Stimulated activated effector memory CD8-positive, alpha-beta T cell treated with anti-CD3 and anti-CD28 coated beads, Interleukin-12 subunit alpha, Interleukin-12 subunit beta, amount 100 ng/mL, for 72 hours (primary cell): ENCODE measurements at regions not wholly inside any gene's neighbourhood (a gene's known extent, or its start where the extent isn't known, plus 50 kb on each side); places are given as distances from the start of the nearest gene placed in this dataset.
"Not testable (repeated sequence)": the region's sequence is repeated elsewhere in the genome, so short reads cannot be mapped to it uniquely, and the experiment has no call there.

Experiments used
- ATAC-seq: fragments of 150-1000 bp; cut with Tn5 transposase; 2 replicates; pipeline ENCODE4 v1.10.0; 2021
- DNase-seq, 2 donors: peaks; one replicate each; pipeline ENCODE4 v3.0.0; 2021 to 2022; ENCODE audit warnings: low spot score in 2 of 2
- H3K27ac Mint-ChIP-seq: one replicate; pipeline ENCODE4 v1.8.0; 2022; ENCODE audit warnings: mild to moderate bottlenecking, mixed read lengths
- H3K36me3 Mint-ChIP-seq: one replicate; pipeline ENCODE4 v1.8.0; 2022; ENCODE audit warnings: mild to moderate bottlenecking, mixed read lengths
- H3K4me1 Mint-ChIP-seq: one replicate; pipeline ENCODE4 v1.8.0; 2022; ENCODE audit warnings: mixed read lengths
- H3K4me3 Mint-ChIP-seq: one replicate; pipeline ENCODE4 v1.8.0; 2022; ENCODE audit warnings: mild to moderate bottlenecking, mixed read lengths
- H3K9me3 Mint-ChIP-seq: one replicate; pipeline ENCODE4 v1.8.0; 2022; ENCODE audit warnings: mixed read lengths

GRCh38 chr6:128601060-128601459 lies 80.7 kb upstream of the PTPRK start:
- H3K36me3 Mint-ChIP-seq = no peaks in the 10 kb centered on the region
- peaks cover 2% of the 10 kb centered on the region for H3K9me3 Mint-ChIP-seq
- no peak overlapping the region for H3K27ac Mint-ChIP-seq
- no peak for DNase-seq
- no peak overlapping the region for H3K4me3 Mint-ChIP-seq
- ATAC-seq = no peak
- H3K4me1 Mint-ChIP-seq = no peaks in the 10 kb centered on the region

GRCh38 chr6:128600397-128600951 lies 80.1 kb upstream of the PTPRK start:
- no peaks in the 10 kb centered on the region for H3K4me1 Mint-ChIP-seq
- H3K27ac Mint-ChIP-seq = no peak overlapping the region
- no peaks in the 10 kb centered on the region for H3K36me3 Mint-ChIP-seq
- no peak overlapping the region for H3K4me3 Mint-ChIP-seq
- no peak for ATAC-seq
- H3K9me3 Mint-ChIP-seq = peaks cover 2% of the 10 kb centered on the region
- no peak for DNase-seq

DNA sequence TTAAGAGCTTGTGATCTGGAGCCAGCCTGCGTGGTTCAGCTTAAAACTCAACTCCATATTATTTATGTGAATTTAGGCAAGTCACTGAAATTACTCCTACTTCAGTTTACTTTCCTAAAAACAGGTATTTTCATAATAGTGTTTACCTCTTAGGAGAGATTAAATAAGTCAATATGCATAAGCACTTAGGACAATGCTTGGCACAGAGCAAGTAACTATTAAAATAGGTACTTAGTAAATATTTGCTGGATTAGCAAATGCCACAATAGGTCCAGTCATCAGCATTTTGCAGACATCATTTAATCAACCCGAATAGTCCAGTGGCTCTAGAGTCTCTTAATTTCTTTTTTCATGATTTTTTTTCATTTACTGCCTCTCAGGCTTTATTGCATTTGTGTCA lies 78.6 kb upstream of the PTPRK start:
- Mint-ChIP-seq H3K27ac (no peak overlapping the region), H3K36me3 (no peaks in the 10 kb centered on the region), H3K4me1 (no peaks in the 10 kb centered on the region), H3K9me3 (peaks cover under 1% of the 10 kb centered on the region), H3K4me3 (no peak overlapping the region)
- DNase-seq = no peak
- no peak for ATAC-seq

DNA sequence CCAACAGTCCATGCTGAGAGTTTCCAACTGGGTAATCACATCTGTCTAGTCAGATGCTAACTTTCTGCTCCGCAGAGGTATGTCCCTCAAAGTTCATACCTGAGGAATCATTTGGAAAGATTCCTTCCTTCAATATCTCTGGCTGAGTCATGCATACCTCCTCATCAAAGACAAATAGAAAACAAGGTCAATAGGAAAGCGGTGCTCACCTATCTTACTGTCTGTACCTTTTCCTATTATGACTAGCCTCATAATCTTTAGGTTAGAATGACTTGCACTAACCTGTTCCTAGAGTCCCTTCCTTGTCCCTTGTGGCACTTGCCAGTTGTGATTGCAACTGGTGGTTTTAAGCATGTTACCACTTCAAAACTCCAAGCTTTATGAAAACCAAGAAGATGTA lies 78.2 kb upstream of the PTPRK start:
- H3K36me3 Mint-ChIP-seq = no peaks in the 10 kb centered on the region
- no peak overlapping the region for H3K4me3 Mint-ChIP-seq
- DNase-seq (no peak), ATAC-seq (peak; percentile 53)
- no peak overlapping the region for H3K27ac Mint-ChIP-seq
- no peaks in the 10 kb centered on the region for H3K4me1 Mint-ChIP-seq
- no peaks in the 10 kb centered on the region for H3K9me3 Mint-ChIP-seq

DNA sequence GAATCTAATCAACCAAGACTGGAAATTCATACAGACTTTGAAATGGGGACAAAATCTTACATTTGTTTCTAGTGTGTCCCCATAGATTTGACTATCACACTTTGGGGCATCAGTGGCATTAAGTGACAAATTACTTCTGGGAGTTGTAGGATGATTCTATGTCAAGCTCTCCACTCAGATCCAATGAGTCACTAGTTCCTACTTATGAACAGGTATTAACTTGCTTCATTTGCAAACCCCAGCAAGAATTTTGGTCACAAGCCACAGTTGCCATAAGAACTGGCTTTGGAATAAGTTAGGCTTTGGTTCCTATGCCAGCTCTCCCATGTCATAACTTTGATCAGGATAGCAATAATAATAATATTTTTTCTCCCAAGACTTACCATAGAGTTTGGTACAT lies 77.6 kb upstream of the PTPRK start:
- H3K4me1 Mint-ChIP-seq = no peaks in the 10 kb centered on the region

GRCh38 chr6:128597004-128597403 lies 76.6 kb upstream of the PTPRK start:
- Mint-ChIP-seq H3K36me3 (no peaks in the 10 kb centered on the region), H3K4me3 (no peak overlapping the region), H3K4me1 (no peaks in the 10 kb centered on the region), H3K9me3 (no peaks in the 10 kb centered on the region), H3K27ac (no peak overlapping the region)
- DNase-seq = no peak
- ATAC-seq = no peak

More for the DNA sequence above, 77.6 kb upstream of the PTPRK start:
- Mint-ChIP-seq H3K36me3 (no peaks in the 10 kb centered on the region), H3K4me3 (no peak overlapping the region), H3K27ac (no peak overlapping the region), H3K9me3 (no peaks in the 10 kb centered on the region)
- ATAC-seq (no peak), DNase-seq (no peak)

GRCh38 chr6:128595544-128595943 lies 75.1 kb upstream of the PTPRK start:
- Mint-ChIP-seq H3K27ac (no peak overlapping the region), H3K4me1 (no peaks in the 10 kb centered on the region), H3K4me3 (no peak overlapping the region), H3K36me3 (no peaks in the 10 kb centered on the region), H3K9me3 (no peaks in the 10 kb centered on the region)
- ATAC-seq (no peak), DNase-seq (no peak)

- ATAC-seq = peak; percentile 51
- no peaks in the 10 kb centered on the region for H3K4me1 Mint-ChIP-seq
- no peak overlapping the region for H3K4me3 Mint-ChIP-seq
- H3K36me3 Mint-ChIP-seq = no peaks in the 10 kb centered on the region
- H3K27ac Mint-ChIP-seq = no peak overlapping the region
- peaks cover 6% of the 10 kb centered on the region for H3K9me3 Mint-ChIP-seq
- no peak for DNase-seq
Measured at GRCh38 chr6:128586095-128586494, 65.7 kb upstream of the PTPRK start.

GRCh38 chr6:128580224-128581110 lies 60.1 kb upstream of the PTPRK start:
- Mint-ChIP-seq H3K36me3 (no peaks in the 10 kb centered on the region), H3K4me1 (no peaks in the 10 kb centered on the region), H3K4me3 (no peak overlapping the region), H3K27ac (no peak overlapping the region), H3K9me3 (no peaks in the 10 kb centered on the region)
- ATAC-seq (no peak), DNase-seq (no peak)

DNA sequence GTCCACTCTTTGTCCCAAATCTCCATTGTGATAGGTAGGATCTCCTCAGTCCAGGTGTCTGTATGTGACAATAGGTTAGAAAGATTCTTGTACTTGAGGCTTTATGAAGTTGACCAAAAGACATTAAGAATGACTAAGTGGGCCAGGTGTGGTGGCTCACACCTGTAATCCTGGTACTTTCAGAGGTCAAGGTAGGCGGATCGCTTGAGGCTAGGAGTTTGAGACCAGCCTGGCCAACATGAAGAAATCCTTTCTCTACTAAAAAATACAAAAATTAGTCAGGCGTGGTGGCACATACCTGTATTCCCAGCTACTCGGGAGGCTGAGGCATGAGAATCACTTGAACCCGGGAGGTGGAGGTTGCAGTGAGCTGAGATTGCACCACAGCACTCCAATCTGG lies 54.9 kb upstream of the PTPRK start:
- not testable (repeated sequence) for H3K4me1 Mint-ChIP-seq, H3K27ac Mint-ChIP-seq, H3K36me3 Mint-ChIP-seq, DNase-seq, H3K9me3 Mint-ChIP-seq, H3K4me3 Mint-ChIP-seq, ATAC-seq

DNA sequence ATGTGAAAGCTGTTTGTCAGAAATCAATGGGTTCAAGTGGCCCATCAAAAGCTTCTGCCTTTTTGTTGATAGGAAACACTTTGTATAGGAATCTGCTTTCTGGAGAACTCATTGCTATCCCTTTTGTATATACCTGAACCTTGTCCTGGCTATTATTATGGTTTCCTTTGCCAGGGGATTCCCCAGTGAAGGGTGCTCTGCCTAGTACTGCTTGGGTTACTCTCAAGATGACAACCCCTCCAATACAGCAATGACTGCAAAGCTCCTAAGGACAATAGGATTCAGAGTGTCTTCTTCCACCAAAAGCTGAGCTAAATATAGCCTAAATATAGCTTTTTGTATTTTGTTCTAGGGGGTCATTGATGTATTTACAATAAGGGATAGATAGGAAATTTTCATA lies 54.0 kb upstream of the PTPRK start:
- no peaks in the 10 kb centered on the region for H3K36me3 Mint-ChIP-seq
- peak; percentile 76 for ATAC-seq

DNA sequence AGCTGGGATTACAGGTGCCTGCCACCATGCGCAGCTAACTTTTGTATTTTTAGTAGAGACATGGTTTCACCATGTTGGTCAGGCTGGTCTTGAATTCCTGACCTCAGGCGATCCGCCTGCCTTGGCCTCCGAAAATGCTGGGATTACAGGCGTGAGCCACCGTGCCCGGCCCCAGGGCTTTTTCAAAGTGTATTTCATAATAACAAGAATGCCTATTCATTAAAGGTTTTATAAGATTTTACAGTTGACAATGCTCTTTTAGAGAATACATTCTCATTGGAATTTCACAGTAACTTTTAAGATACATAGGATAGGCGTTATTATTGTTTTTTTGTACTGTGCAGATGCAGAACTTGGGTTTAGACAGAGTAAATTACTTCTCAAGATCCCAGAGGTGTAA lies 52.6 kb upstream of the PTPRK start:
- DNase-seq (no peak), ATAC-seq (no peak)
- H3K36me3 Mint-ChIP-seq = no peaks in the 10 kb centered on the region
- H3K27ac Mint-ChIP-seq = no peak overlapping the region
- no peaks in the 10 kb centered on the region for H3K9me3 Mint-ChIP-seq
- H3K4me1 Mint-ChIP-seq = no peaks in the 10 kb centered on the region
- H3K4me3 Mint-ChIP-seq = no peak overlapping the region

More for the DNA sequence above, 54.0 kb upstream of the PTPRK start:
- H3K4me1 Mint-ChIP-seq = no peaks in the 10 kb centered on the region
- no peak overlapping the region for H3K27ac Mint-ChIP-seq
- no peak for DNase-seq
- no peak overlapping the region for H3K4me3 Mint-ChIP-seq
- no peaks in the 10 kb centered on the region for H3K9me3 Mint-ChIP-seq

- Mint-ChIP-seq H3K9me3 (no peaks in the 10 kb centered on the region), H3K4me1 (no peaks in the 10 kb centered on the region), H3K4me3 (no peak overlapping the region), H3K36me3 (no peaks in the 10 kb centered on the region), H3K27ac (no peak overlapping the region)
- no peak for DNase-seq
- ATAC-seq = no peak
Measured at GRCh38 chr6:128572294-128572693, 51.9 kb upstream of the PTPRK start.

GRCh38 chr6:128570680-128571063 lies 50.3 kb upstream of the PTPRK start:
- Mint-ChIP-seq H3K4me1 (no peaks in the 10 kb centered on the region), H3K27ac (no peak overlapping the region), H3K4me3 (no peak overlapping the region), H3K36me3 (no peaks in the 10 kb centered on the region), H3K9me3 (no peaks in the 10 kb centered on the region)
- no peak for DNase-seq
- ATAC-seq = no peak

DNA sequence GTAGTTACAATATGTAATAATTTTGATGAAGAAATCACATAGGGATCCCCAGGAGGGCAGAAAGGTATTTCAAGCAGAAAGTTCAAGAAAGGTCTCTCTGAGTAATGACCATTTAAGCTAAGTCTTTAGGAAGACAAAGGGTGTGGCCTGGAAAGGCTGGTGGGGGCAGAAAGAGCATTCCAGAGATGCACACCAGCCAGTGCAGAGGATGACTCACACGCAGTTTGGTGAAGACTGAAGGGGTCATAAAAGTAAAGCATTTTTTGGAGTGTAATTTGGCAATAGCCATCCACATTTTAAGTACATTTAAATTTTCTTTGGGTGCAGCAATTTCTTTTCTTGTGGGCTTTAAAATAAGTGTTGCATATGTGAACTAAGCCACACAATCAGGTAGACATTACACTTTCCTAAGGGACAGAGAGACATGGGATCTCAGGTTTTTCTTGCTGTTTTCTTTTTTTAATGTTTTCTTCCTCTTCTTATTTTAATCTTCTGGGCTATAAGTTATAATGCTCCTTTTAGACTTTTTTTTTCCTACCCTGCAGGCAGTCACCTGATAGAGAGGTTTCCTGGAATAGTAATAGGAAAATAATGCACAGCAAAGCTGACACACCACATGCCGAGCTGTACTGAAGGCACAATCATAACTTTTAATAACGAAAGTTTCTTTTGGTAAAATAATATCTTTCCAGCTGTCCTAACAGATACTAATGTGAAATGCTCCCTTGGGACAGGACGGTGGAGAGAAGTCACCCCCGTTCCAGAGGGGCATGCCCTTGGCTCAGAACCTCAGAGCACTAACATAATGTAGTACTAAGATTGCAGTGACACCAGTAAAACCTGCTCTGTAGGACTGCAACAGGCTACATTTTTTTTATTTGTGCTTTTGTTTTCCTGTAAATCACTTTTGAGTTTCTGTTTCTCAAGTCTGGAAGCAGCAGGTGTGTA lies 49.6 kb upstream of the PTPRK start:
- H3K4me1 Mint-ChIP-seq = no peaks in the 10 kb centered on the region
- no peak overlapping the region for H3K4me3 Mint-ChIP-seq
- no peak overlapping the region for H3K27ac Mint-ChIP-seq
- H3K9me3 Mint-ChIP-seq = no peaks in the 10 kb centered on the region
- ATAC-seq (no peak), DNase-seq (no peak)
- H3K36me3 Mint-ChIP-seq = no peaks in the 10 kb centered on the region
